KMS-11 (cell line): ENCODE measurements at regions not wholly inside any gene's neighbourhood (a gene's known extent, or its start where the extent isn't known, plus 50 kb on each side); places are given as distances from the start of the nearest gene placed in this dataset.

ENCODE experiments used
- H2AFZ ChIP-seq: fragments of 200-600 bp; sonication (generic); 2 replicates; pipeline ENCODE4 v1.6.1; 2016; ENCODE audit warnings: antibody characterized with exemption, mixed run types, low read depth
- H3K27ac ChIP-seq: fragments of 200-600 bp; sonication (generic); 2 replicates; pipeline ENCODE4 v1.6.1; 2016; ENCODE audit warnings: mild to moderate bottlenecking, mixed run types
- H3K27me3 ChIP-seq: fragments of 200-600 bp; sonication (generic); 2 replicates; pipeline ENCODE4 v1.6.1; 2017; ENCODE audit warnings: mild to moderate bottlenecking, low read depth, mixed run types, moderate library complexity; ENCODE audit not compliant: insufficient read depth
- H3K36me3 ChIP-seq: fragments of 200-600 bp; sonication (generic); 2 replicates; pipeline ENCODE4 v1.6.1; 2017; ENCODE audit warnings: mild to moderate bottlenecking, mixed run types; ENCODE audit not compliant: insufficient read depth
- H3K4me1 ChIP-seq: fragments of 200-600 bp; sonication (generic); 2 replicates; pipeline ENCODE4 v1.6.1; 2016; ENCODE audit warnings: mild to moderate bottlenecking, low read depth, mixed run types; ENCODE audit not compliant: poor library complexity, severe bottlenecking
- H3K4me2 ChIP-seq: fragments of 200-600 bp; sonication (generic); 2 replicates; pipeline ENCODE4 v1.7.0; 2016; ENCODE audit warnings: mild to moderate bottlenecking, mixed run types
- H3K4me3 ChIP-seq: fragments of 200-600 bp; sonication (generic); IDR thresholded peaks from 2 replicates; pipeline ENCODE4 v1.6.1; 2017; ENCODE audit warnings: low read depth, low read length, mixed read lengths; ENCODE audit not compliant: insufficient read depth
- H3K79me2 ChIP-seq: fragments of 200-600 bp; sonication (generic); 2 replicates; pipeline ENCODE4 v1.6.1; 2016; ENCODE audit warnings: low read depth, mixed run types; ENCODE audit not compliant: insufficient read depth
- H3K9ac ChIP-seq: fragments of 200-600 bp; sonication (generic); 2 replicates; pipeline ENCODE4 v1.6.1; 2016; ENCODE audit warnings: mild to moderate bottlenecking, mixed run types
- H4K20me1 ChIP-seq: fragments of 200-600 bp; sonication (generic); 2 replicates; pipeline ENCODE4 v1.6.1; 2016; ENCODE audit warnings: mild to moderate bottlenecking, mixed run types; ENCODE audit not compliant: insufficient read depth
- TF ChIP-seq, protein P1 (sequence below): fragments of 200-600 bp; sonication (generic); conservative IDR thresholded peaks from 2 replicates; pipeline ENCODE4 v1.6.1; 2017; ENCODE audit warnings: low read depth, mild to moderate bottlenecking, antibody characterized with exemption, low read length, moderate library complexity, mixed read lengths

- Histone ChIP-seq H3K79me2 (no peaks in the 10 kb centered on the region), H3K4me2 (no peak overlapping the region), H3K4me3 (no peak overlapping the region), H3K27ac (no peak overlapping the region), H3K4me1 (no peaks in the 10 kb centered on the region), H2AFZ (no peak overlapping the region), H3K27me3 (no peaks in the 10 kb centered on the region), H3K36me3 (no peaks in the 10 kb centered on the region), H4K20me1 (no peaks in the 10 kb centered on the region), H3K9ac (no peak overlapping the region)
- TF ChIP-seq, protein P1, sequence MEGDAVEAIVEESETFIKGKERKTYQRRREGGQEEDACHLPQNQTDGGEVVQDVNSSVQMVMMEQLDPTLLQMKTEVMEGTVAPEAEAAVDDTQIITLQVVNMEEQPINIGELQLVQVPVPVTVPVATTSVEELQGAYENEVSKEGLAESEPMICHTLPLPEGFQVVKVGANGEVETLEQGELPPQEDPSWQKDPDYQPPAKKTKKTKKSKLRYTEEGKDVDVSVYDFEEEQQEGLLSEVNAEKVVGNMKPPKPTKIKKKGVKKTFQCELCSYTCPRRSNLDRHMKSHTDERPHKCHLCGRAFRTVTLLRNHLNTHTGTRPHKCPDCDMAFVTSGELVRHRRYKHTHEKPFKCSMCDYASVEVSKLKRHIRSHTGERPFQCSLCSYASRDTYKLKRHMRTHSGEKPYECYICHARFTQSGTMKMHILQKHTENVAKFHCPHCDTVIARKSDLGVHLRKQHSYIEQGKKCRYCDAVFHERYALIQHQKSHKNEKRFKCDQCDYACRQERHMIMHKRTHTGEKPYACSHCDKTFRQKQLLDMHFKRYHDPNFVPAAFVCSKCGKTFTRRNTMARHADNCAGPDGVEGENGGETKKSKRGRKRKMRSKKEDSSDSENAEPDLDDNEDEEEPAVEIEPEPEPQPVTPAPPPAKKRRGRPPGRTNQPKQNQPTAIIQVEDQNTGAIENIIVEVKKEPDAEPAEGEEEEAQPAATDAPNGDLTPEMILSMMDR, result no peak
Observed at GRCh38 chr16:51875834-51876600, 670.9 kb downstream of the TOX3 start.

GRCh38 chr16:51872524-51872923 is 674.4 kb downstream of the TOX3 start:
- Histone ChIP-seq H3K36me3 (no peaks in the 10 kb centered on the region), H3K4me2 (no peak overlapping the region), H3K9ac (no peak overlapping the region), H3K4me1 (no peaks in the 10 kb centered on the region), H3K27me3 (no peaks in the 10 kb centered on the region), H2AFZ (no peak overlapping the region), H3K27ac (no peak overlapping the region), H3K79me2 (no peaks in the 10 kb centered on the region), H4K20me1 (no peaks in the 10 kb centered on the region), H3K4me3 (no peak overlapping the region)
- TF ChIP-seq, protein P1, result no peak

DNA sequence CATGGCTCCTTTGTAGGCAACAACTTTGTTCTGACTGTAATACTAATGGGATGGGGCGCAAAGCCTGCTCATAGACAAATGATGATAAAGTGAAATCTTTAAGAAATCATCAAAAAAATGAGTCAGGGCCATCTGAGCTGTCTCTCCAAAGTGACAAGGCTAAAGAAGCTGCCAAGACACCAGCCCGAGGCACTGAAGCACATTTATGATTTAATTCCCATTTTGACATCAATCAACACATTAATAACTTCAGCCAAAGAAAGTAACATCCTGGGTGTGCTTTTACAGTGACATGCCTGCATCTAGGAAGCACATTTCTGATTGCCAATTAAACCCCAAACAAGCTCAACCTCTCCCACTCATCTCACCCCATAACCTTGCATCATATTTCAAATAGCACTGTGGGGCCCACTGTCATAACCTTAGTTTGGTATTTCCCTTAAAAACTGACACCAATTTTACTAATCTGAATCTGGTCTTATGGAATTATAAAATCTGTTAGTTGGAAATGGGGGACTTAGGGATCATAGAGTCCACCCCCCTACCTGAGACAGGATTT is 676.6 kb downstream of the TOX3 start:
- Histone ChIP-seq H3K4me3 (no peak overlapping the region), H3K27me3 (no peaks in the 10 kb centered on the region), H4K20me1 (no peaks in the 10 kb centered on the region), H2AFZ (no peak overlapping the region), H3K27ac (no peak overlapping the region), H3K9ac (no peak overlapping the region), H3K4me2 (no peak overlapping the region), H3K36me3 (no peaks in the 10 kb centered on the region), H3K4me1 (no peaks in the 10 kb centered on the region), H3K79me2 (no peaks in the 10 kb centered on the region)
- TF ChIP-seq, protein P1, result no peak

- no peaks in the 10 kb centered on the region for H3K27me3 ChIP-seq
- no peaks in the 10 kb centered on the region for H3K4me1 ChIP-seq
- no peak overlapping the region for H3K4me3 ChIP-seq
- no peak overlapping the region for H3K9ac ChIP-seq
- H3K4me2 ChIP-seq, result no peak overlapping the region
- no peaks in the 10 kb centered on the region for H3K79me2 ChIP-seq
- TF ChIP-seq, protein P1, result no peak
- no peaks in the 10 kb centered on the region for H3K36me3 ChIP-seq
- no peak overlapping the region for H2AFZ ChIP-seq
- H3K27ac ChIP-seq, result no peak overlapping the region
- H4K20me1 ChIP-seq, result no peaks in the 10 kb centered on the region
Observed at GRCh38 chr16:51869176-51869575, 677.8 kb downstream of the TOX3 start.
